ENCODE measurements at regions not wholly inside any gene's neighbourhood (a gene's known extent, or its start where the extent isn't known, plus 50 kb on each side); places are given as distances from the start of the nearest gene placed in this dataset.

DNA sequence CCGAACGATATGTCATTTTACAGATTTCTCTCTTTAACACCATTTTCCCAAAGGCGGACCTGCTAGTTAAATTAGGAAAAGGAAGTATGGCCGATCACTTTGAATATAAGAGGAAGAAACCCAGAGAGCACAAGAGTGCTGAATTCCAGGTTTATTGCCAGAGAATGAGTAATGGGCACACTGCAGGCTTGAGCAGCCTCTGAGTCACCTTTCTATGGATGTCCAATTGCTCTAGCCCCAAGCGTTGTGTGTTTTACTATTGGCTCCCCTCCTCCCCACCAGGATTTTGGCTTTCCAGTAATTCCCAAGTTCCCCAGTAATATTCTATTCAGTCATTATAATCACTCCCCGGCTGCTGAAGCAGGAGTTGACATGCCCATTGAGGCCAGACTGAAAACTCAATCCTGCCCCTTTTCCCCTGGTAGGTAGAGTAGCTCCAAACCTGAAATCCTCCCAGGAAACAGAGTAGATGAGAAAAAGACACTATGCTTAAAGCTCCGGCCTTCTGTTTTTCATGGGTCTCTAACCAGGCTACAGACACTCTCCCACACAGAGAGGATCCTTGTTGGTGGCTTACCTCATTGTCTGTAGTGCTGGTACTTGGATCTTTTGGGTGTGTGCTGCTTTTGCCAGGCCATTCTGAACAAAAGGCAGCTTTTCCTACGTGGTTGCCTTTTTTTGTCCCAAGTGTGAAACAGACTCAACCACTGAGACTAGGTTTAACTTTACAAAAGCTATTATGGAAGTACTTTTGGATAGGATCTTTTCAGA lies 704.3 kb upstream of the FLRT2 start:
- TF ChIP-seq SUZ12 (IDR thresholded peaks at IDR 0.05) (no peak), FOXM1 (IDR thresholded peaks at IDR 0.05; ENCODE audit: borderline replicate concordance) (no peak), ARNT (IDR thresholded peaks at IDR 0.05) (no peak), SP1 (IDR thresholded peaks at IDR 0.05) (no peak), FOXK2 (IDR thresholded peaks at IDR 0.05) (no peak), ZNF384 (IDR thresholded peaks at IDR 0.05) (no peak), L3MBTL2 (conservative IDR thresholded peaks at IDR 0.05) (no peak)
